ENCODE measurements at regions not wholly inside any gene's neighbourhood (a gene's known extent, or its start where the extent isn't known, plus 50 kb on each side); places are given as distances from the start of the nearest gene placed in this dataset.

DNA sequence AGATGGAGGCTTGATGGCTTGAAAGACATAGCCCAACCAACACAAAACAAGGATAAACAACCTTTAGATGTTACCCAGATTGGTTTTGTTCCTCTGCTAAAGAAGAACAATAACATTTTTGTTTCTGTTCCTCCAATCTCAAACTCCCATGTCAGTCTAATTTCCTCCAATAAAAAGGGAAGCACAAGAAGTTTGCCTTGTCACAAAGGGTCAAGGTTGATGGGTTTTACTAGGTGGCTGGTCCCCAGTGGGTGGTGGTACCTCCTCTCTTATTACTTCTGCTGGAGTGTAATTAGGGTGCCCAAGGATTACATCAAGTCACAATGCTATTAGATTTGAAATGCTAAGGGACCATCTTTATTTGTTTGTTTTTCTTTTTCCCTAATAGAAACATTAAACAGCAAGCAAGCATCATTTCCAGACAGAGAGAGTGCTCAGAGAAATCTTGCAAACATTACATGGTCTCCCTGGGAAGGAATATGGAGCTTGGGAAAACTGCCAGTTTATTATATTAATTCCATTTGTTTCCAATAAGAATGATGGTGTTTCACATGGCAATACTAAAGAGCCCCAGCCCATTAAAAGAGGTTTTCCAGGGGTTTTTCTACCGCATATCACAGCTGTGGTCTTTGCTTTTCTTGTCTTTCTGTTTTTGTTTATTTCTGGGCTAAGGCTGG, 78.3 kb upstream of the AOAH start:
- DNase-seq (no peak), ATAC-seq (ENCODE audit: low read depth) (no peak)
- H3K23ac ChIP-seq (ENCODE audit: low read depth, low read length): no peak overlapping the region
- no TSS peak for BruUV-seq (replicated peaks)
- in situ Hi-C loops (cut with MboI; ENCODE audit: low sequenced_read_pairs): no loop called here
- H3K4me3 ChIP-seq (ENCODE audit: insufficient read depth, low read depth, low read length): no peak overlapping the region
- intact Hi-C loops (cut with micrococcal nuclease): no loop called here
- H3K4ac ChIP-seq (ENCODE audit: low read depth, low read length): no peak overlapping the region
- no peaks in the 10 kb centered on the region for H3K27me3 ChIP-seq (ENCODE audit: control insufficient read depth, insufficient read depth, low read length)
- no peak overlapping the region for H3K27ac ChIP-seq (ENCODE audit: insufficient read depth, low read length)
- dilution Hi-C loops (cut with HindIII; ENCODE audit: low sequenced_read_pairs, unreplicated experiment): no loop called here
- TF ChIP-seq POLR2A (IDR thresholded peaks at IDR 0.05; ENCODE audit: low read depth, low read length) (no peak), CEBPB (IDR thresholded peaks at IDR 0.05; ENCODE audit: low read depth, low read length) (no peak), FOS (IDR thresholded peaks at IDR 0.05; ENCODE audit: low read depth, low read length) (no peak), MXI1 (IDR thresholded peaks at IDR 0.05; ENCODE audit: borderline replicate concordance, low read depth, low read length) (no peak), CTCF (conservative IDR thresholded peaks at IDR 0.05; ENCODE audit: low read depth, low read length) (no peak), SMC3 (IDR thresholded peaks at IDR 0.05; ENCODE audit: low read depth, low read length) (no peak), MAFK (IDR thresholded peaks at IDR 0.05; ENCODE audit: low read depth, low read length) (no peak), MAZ (IDR thresholded peaks at IDR 0.05; ENCODE audit: borderline replicate concordance, low read depth, low read length) (no peak), RAD21 (IDR thresholded peaks at IDR 0.05; ENCODE audit: low read length) (no peak), CHD1 (IDR thresholded peaks at IDR 0.05; ENCODE audit: low read depth, low read length) (no peak), RFX5 (IDR thresholded peaks at IDR 0.05; ENCODE audit: low read depth, low read length) (no peak), RCOR1 (IDR thresholded peaks at IDR 0.05; ENCODE audit: insufficient replicate concordance, low read length) (no peak), BHLHE40 (IDR thresholded peaks at IDR 0.05; ENCODE audit: low read depth, low read length) (no peak), NFE2L2 (IDR thresholded peaks at IDR 0.05; ENCODE audit: low read depth, low read length) (no peak)
- TF ChIP-seq, protein P1, sequence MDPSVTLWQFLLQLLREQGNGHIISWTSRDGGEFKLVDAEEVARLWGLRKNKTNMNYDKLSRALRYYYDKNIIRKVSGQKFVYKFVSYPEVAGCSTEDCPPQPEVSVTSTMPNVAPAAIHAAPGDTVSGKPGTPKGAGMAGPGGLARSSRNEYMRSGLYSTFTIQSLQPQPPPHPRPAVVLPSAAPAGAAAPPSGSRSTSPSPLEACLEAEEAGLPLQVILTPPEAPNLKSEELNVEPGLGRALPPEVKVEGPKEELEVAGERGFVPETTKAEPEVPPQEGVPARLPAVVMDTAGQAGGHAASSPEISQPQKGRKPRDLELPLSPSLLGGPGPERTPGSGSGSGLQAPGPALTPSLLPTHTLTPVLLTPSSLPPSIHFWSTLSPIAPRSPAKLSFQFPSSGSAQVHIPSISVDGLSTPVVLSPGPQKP (IDR thresholded peaks at IDR 0.05; ENCODE audit: borderline replicate concordance, low read depth, low read length): no peak
- TF ChIP-seq, protein P2, sequence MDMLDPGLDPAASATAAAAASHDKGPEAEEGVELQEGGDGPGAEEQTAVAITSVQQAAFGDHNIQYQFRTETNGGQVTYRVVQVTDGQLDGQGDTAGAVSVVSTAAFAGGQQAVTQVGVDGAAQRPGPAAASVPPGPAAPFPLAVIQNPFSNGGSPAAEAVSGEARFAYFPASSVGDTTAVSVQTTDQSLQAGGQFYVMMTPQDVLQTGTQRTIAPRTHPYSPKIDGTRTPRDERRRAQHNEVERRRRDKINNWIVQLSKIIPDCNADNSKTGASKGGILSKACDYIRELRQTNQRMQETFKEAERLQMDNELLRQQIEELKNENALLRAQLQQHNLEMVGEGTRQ (IDR thresholded peaks at IDR 0.05; ENCODE audit: low read depth, low read length): no peak
- H2AFZ ChIP-seq (replicated peaks; ENCODE audit: low read length, poor library complexity): no peak overlapping the region
- no peaks in the 10 kb centered on the region for H3K79me1 ChIP-seq (ENCODE audit: low read depth in 1 of 2, low read length in 2 of 2)
- H2BK15ac ChIP-seq (ENCODE audit: low read depth, low read length): no peak overlapping the region
- H2BK5ac ChIP-seq (ENCODE audit: low read depth, low read length, poor library complexity, severe bottlenecking): no peak overlapping the region
- no peak overlapping the region for H3K56ac ChIP-seq (ENCODE audit: extremely low read depth, insufficient read depth, low read length)
- H2AK9ac ChIP-seq (replicated peaks; ENCODE audit: low read depth, low read length, poor library complexity): no peak overlapping the region
- H3K14ac ChIP-seq (replicated peaks; ENCODE audit: low read depth, low read length): no peak overlapping the region
- no peak overlapping the region for H2AK5ac ChIP-seq (ENCODE audit: low read depth, low read length)
- no peaks in the 10 kb centered on the region for H3K4me1 ChIP-seq (ENCODE audit: control insufficient read depth, insufficient read depth, low read length)
- no peak overlapping the region for H3K18ac ChIP-seq (ENCODE audit: low read depth, low read length)
- H4K20me1 ChIP-seq (ENCODE audit: insufficient read depth, low read length): no peaks in the 10 kb centered on the region
- no peaks in the 10 kb centered on the region for H3K9me3 ChIP-seq (ENCODE audit: control insufficient read depth, insufficient read depth, low read length)
- no peak overlapping the region for H3K9ac ChIP-seq (ENCODE audit: low read depth, low read length)
- no CpG with 5 or more reads among the region's 1 CpG for WGBS, 2 experiments (ENCODE audit: extremely low coverage in 2 of 2, insufficient read length in 1 of 2)
- no peak overlapping the region for H2BK20ac ChIP-seq (ENCODE audit: low read depth, low read length)
- H3K9me1 ChIP-seq (ENCODE audit: insufficient read depth, low read length): no peaks in the 10 kb centered on the region
- no peak overlapping the region for H4K5ac ChIP-seq (ENCODE audit: low read depth, low read length)
- H3K4me2 ChIP-seq (ENCODE audit: low read depth, low read length): no peak overlapping the region
- H4K8ac ChIP-seq (ENCODE audit: low read depth in 2 of 2, low read length in 2 of 2): no peak overlapping the region
- POLR2A ChIA-PET (ENCODE audit: unreplicated experiment): no interaction called here
- CTCF ChIA-PET: no interaction called here
- no peak overlapping the region for H4K91ac ChIP-seq (ENCODE audit: insufficient read depth, low read depth, low read length)
- H3K36me3 ChIP-seq (ENCODE audit: control insufficient read depth, insufficient read depth, low read length): no peaks in the 10 kb centered on the region
- H2BK120ac ChIP-seq (ENCODE audit: low read depth, low read length): no peak overlapping the region
